GM08714 (cell line): ENCODE measurements at regions not wholly inside any gene's neighbourhood (a gene's known extent, or its start where the extent isn't known, plus 50 kb on each side); places are given as distances from the start of the nearest gene placed in this dataset.

Experiments used
- H3K4me3 ChIP-seq: fragments of 200-500 bp; sonication (Bioruptor generic); 2 replicates; pipeline ENCODE4 v1.5.1; 2014; ENCODE audit warnings: mild to moderate bottlenecking, low read length, inconsistent platforms
- ZNF274 ChIP-seq: IDR thresholded peaks from 2 replicates; pipeline ENCODE4 v1.6.1; 2012; ENCODE audit warnings: mild to moderate bottlenecking, low read depth, low read length

DNA sequence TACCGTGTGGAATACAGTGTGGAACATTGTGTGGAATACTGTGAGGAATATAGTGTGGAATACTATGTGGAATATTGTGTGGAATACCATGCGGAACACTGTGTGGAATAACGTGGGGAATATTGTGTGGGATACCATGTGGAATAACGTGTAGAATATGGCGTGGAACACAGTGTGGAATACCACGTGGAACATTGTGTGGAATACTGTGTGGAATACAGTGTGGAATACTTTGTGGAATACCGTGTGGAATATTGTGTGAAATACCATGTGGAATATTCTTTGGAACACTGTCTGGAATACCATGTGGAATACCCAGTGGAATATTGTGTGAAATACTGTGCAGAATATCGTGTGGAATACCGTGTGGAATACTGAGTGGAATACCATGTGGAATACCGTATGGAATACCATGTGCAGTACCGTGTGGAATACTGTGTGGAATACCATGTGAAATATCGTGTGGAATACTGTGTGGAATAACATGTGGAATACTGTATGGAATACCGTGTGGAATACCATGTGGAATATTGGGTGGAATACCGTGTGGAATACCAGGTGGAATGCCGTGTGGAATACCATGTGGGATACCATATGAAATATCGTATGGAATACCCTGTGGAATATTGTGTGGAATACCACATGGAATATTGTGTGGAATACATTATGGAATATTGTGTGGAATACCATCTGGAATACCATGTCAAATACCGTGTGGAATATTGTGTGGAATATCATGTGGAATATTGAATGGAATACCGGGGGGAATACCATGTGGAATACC, 133.1 kb upstream of the CHST15 start:
- H3K4me3 ChIP-seq = no peak overlapping the region
- TF ChIP-seq ZNF274 = no peak

DNA sequence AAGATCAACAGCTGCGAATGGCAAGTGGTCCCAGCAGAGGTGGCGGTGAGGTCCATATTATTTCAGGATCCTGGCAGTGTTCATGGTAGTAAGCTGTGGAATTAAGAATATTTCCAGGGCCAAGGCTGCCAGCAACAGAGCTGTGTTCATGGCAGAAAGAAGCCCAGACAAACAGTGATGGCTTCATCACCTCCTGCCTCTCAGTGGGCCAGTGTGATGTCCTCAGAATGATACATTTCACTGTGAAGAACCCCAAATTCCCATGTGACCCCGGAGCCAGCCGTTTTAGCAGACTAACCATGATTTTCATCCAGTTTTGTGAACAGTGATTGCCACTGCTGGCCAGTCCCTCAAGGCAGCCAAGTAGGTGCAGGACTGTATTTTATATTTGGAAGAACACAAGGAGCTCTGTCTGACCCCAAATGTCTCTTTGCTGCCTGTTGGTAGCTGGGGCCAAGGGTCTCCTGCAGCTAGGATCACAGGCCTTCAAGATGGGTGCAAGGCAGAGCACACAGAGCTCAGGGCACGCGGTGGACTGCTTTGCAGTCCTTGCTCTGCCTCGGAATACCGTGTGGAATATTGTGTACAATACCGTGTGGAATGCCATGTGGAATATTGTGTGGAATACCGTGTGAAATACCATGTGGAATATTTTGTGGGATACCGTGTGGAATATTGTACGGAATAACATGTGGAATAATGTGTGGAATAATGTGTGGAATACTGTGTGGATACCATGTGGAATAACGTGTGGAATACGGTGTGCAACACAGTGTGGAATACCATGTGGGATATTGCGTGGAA, 132.3 kb upstream of the CHST15 start:
- H3K4me3 ChIP-seq = no peak overlapping the region
- TF ChIP-seq ZNF274 = no peak

DNA sequence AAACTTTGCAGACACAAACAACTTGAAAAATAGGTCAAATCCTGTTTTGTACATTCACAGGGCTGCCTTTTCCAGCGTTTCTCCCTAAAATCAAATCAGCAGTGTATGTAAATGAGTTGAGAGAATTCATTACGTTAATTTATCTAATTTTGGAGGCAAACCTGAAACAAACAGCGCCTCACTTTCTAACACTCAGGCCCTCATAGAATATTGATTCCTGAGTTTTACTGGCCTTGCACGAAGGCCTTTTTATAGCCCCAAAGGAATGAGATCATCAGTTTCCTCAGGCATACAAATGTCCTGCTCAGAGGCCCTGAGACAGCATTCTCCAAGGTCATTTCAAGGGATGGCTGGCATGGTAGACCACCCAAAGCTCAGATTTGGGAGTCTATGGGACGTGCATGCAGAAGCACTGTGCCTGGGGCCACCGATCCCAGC, 131.7 kb upstream of the CHST15 start:
- TF ChIP-seq ZNF274 = no peak
- no peak overlapping the region for H3K4me3 ChIP-seq

DNA sequence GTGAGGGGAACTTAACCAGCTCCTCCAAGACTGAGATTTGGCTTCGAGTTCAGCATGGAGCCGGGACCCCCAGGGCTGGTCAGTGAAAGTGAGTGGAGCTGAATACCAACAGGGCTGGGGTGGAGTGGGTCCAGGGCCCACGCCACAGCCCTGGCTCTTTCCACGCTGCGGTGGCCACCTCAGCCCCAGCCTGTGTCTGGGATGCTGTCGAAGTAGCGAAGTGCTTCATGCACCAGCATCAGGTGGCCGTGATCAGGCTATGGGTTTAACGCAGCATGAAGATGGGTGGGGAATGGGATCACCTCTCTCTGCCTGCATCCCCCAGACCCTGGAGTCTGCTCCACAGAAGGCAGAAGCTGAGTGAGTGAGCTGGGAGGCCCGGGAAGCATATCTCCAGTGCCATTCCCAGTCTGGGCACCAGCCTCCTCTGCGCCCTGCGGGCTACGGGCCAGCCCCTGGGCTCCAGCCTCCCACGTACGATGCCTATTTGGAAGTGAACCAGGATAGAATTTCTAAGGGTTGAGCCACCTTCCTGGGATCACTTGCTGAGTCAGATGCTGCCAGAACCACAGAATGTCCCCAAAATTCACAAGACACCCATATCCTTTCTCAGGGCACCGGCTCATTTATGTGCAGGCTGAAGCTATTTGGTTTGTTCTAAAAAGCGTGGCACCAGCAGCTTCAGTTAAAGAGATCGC, 131.1 kb upstream of the CHST15 start:
- no peak for TF ChIP-seq ZNF274
- H3K4me3 ChIP-seq = no peak overlapping the region

DNA sequence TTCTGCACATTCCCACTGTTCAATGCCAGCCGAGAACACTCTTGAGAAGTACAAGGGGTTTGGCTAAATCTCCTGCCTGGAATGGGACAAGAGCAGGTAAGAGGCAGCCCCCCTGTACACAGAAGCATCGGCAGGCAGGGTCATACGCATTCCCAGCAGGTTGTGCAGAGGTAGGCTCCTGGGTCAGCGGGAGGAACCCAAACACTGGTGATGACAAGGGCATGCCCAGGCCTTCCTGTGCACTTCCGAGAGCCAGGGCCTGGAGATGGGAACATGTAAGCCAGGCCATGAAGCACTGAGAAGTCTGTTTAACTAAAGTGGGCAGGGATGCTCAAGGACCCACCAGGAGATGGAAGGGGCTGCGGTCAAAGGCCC, 130.3 kb upstream of the CHST15 start:
- no peak overlapping the region for H3K4me3 ChIP-seq
- no peak for TF ChIP-seq ZNF274

DNA sequence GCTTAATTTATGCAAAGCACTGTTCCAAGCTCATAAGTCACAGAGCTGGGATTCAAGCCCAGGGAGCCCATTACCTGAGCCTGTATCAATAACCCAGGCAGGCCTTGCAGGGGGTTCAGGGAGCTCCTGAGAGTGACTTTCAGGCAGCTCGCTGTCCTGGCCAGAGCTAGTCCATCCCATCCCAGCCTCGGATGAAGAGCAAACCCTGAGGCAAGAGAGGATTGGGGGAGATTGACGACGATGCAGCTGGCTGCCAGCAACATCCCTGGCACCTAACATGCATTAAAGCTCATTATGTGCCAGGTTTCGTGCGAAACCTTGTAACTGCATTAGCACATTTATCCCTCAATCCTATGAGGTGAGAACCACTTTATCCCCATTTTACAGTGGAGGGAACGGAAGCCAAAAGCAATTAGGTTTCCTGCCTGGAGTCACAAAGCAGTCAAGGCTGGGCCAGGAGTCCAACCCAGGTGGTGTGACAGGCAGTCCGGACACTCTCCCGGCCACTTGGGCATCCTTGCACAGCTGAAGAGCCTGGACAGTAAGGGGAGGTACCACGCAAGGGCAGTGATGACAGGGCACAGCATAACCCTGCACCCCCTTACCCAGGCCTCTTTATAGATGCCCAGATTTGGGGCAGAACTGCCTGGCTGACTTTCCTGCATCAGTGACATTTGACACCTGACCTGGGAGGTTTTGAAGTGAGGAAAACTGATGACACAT, 129.8 kb upstream of the CHST15 start:
- TF ChIP-seq ZNF274 = no peak
- no peak overlapping the region for H3K4me3 ChIP-seq

DNA sequence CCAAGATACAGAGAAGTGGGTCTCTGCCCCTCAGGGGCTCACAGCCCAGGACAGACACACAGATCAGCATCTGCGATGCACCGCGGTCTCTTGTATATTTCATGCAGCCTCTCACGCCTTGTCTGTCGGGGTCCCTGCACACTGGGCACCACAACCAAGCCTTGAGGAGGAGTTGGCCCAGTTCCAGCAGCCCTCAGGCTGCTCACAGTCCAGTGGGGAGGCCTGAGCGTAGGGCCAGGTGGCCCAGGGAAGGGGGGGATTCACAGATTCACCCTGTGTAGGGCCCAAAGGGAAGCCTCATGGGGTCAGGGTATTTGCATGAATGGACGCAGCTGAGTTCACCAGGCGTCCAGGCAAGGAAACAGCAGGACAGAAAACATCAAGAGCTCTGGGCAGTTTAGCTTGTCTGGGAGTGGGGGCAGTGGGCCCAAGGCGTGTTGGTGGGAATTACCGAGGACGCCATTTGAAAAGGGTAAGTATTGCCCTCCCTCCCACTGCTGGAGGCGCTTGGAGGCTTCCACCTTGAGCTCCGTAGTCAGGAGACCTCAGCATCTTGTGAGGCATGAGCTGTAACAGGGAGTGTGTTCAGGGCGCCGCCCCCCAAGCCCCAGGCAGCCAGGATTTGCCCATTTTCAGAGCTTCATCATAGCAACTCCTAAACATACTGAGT, 129.1 kb upstream of the CHST15 start:
- no peak for TF ChIP-seq ZNF274
- H3K4me3 ChIP-seq = peak overlapping the region; percentile 9; the same call in 1 of the 2 replicates

DNA sequence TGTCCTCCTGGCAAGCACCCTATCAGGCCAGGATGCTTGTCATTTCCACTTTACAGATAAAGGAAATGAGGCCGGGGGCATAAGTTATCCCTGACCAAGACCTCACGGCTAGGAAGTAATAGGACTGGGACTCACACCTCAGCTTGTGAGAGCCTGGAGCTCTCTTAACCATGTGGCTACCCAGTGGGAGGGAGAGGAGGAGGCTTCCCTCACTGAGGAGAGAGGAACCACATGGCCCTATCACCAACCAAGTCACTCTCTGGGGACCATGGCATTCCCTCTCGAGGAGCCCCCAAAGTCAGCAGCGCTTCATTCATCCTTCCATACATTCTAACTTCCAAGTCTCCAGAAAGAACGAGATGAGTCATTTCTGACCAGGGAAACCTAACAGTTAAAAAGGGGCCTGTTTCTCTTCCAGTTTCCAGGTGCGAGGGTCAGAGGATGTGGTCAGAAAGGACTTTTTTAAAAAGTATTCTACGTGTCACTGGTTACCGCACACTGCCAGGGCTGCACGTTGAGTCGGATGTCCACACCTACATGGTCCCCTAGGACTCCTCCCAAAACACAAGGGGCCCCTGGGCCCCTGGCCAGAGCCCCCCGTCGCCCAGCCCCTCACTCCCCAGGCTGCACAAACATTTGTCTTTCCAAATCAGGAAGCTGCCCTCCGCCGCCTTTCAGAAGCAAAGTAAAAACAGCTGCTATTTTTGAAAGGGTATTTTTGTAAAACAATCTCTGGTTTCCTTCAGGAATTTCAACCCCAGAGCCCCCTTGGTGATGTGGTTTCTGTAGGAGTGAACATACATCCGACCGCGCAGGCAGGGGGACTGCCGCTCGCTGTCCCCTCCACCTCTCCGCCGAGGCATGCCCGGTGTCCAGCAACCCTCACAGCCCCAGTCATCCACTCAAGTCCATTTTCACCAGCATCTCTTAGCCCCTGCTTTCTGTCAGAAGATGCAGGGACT, 128.2 kb upstream of the CHST15 start:
- no peak for TF ChIP-seq ZNF274
- H3K4me3 ChIP-seq = peak overlapping the region; percentile 9; the same call in 1 of the 2 replicates

DNA sequence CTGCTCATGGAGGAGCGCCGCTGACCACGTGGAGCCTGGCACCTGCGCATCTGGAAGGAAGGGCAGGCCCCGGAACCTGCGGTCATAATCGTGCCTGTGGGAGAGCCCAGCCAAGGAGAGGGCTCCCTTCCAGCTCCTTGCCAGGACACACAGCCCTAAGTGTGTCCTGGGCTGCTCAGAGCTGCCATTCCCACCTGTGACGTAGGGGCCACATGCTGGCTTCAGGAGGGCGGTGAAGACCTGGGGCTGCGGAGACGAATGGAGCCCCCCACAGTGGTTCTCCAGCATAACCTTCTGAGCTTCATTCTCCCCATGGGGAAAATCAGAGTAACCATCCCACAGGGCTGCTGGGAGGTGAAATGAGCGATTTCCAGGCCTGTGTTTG, 127.6 kb upstream of the CHST15 start:
- TF ChIP-seq ZNF274 = no peak
- H3K4me3 ChIP-seq = no peak overlapping the region

DNA sequence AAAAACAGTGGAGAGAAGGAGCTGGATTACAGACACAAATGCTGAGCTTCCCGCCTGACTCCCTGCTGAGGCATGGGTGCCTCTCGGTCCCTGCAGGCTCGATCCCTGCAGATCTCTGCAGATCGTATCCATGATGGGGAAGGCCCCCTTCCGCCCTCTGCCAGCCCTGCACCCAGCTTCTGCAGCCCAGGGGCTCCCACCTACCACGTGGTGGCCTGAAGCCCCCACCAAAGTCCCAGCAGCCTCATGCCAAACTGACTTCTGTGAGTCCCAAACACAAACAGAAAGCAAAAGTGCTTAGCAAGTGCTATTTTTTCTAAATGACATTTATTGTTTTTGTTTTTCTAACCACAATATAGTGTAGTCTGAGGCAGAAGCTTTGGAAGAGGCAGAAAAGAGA, 127.1 kb upstream of the CHST15 start:
- TF ChIP-seq ZNF274 = no peak
- H3K4me3 ChIP-seq = no peak overlapping the region

DNA sequence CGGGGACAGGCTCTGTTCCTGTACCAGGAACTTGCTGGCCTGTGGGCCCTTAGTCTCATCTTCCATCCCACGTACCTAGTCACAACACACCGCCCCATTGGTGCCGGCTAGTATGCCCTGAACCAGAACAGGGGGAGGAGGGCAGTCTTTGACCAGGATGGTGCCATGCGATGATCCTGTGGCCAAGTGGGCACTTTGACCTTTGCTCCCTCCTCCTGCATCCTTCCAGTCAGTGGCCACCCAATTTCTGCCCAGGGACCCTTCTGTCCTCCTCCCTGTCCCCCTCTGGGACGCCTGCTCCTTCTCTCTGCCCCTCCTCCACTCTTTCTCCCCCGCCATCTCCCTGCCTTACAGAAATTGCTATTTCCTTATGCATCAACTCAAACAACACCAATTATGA, 126.3 kb upstream of the CHST15 start:
- H3K4me3 ChIP-seq = no peak overlapping the region
- TF ChIP-seq ZNF274 = no peak

DNA sequence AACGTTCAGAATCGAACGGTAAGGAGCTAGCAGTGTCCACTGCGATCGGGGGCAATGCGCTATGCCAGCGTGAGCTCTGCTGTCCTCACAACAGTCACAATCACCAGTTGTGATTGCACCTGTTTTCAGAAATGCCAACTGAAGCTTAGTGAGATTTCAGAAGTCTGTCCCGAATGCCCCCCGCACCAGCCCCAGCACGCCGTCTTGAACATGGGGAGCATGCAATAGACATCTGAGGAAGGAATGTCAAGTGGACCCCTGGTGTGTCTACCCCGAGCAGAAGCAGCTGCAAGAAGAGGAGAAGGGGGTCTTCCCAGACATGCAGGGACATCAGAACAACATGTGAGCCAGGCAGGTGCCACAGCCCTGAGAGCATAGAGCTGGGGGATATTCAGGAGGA, 125.7 kb upstream of the CHST15 start:
- TF ChIP-seq ZNF274 = no peak
- H3K4me3 ChIP-seq = no peak overlapping the region
